Hepatocyte (in vitro differentiated cells): ENCODE measurements at regions not wholly inside any gene's neighbourhood (a gene's known extent, or its start where the extent isn't known, plus 50 kb on each side); places are given as distances from the start of the nearest gene placed in this dataset.
"Not testable (repeated sequence)": the region's sequence is repeated elsewhere in the genome, so short reads cannot be mapped to it uniquely, and the experiment has no call there.

Experiments
- DNase-seq: peaks from one replicate; pipeline ENCODE4 v3.0.0-alpha.2; 2016; ENCODE audit warnings: low spot score
- H2AFZ ChIP-seq: fragments of 200-600 bp; sonication (generic); 2 replicates; pipeline ENCODE4 v1.6.0; 2016; ENCODE audit warnings: antibody characterized with exemption, mild to moderate bottlenecking
- H3K27ac ChIP-seq: fragments of 200-600 bp; sonication (generic); 2 replicates; pipeline ENCODE4 v1.5.1; 2016; ENCODE audit warnings: mild to moderate bottlenecking
- H3K27me3 ChIP-seq: fragments of 200-600 bp; sonication (generic); 2 replicates; pipeline ENCODE4 v1.6.1; 2016
- H3K36me3 ChIP-seq: fragments of 200-600 bp; sonication (generic); replicated peaks from 2 replicates; pipeline ENCODE4 v1.5.1; 2016; ENCODE audit warnings: low read depth; ENCODE audit not compliant: insufficient read depth
- H3K4me1 ChIP-seq: fragments of 200-600 bp; sonication (generic); 2 replicates; pipeline ENCODE4 v1.5.1; 2016; ENCODE audit warnings: mild to moderate bottlenecking, moderate library complexity; ENCODE audit not compliant: insufficient read depth
- H3K4me2 ChIP-seq: fragments of 200-600 bp; sonication (generic); 2 replicates; pipeline ENCODE4 v1.6.0; 2016
- H3K4me3 ChIP-seq: fragments of 200-600 bp; sonication (generic); 2 replicates; pipeline ENCODE4 v1.5.1; 2016; ENCODE audit warnings: mild to moderate bottlenecking
- H3K79me2 ChIP-seq: fragments of 200-600 bp; sonication (generic); 2 replicates; pipeline ENCODE4 v1.6.0; 2017; ENCODE audit warnings: mild to moderate bottlenecking
- H3K9me2 ChIP-seq: fragments of 200-600 bp; sonication (generic); replicated peaks from 2 replicates; pipeline ENCODE4 v1.6.0; 2017; ENCODE audit warnings: mild to moderate bottlenecking; ENCODE audit not compliant: insufficient read depth
- H3K9me3 ChIP-seq: fragments of 200-600 bp; sonication (generic); 2 replicates; pipeline ENCODE4 v1.5.1; 2016; ENCODE audit warnings: low read depth, mild to moderate bottlenecking
- H4K20me1 ChIP-seq: fragments of 200-600 bp; sonication (generic); 2 replicates; pipeline ENCODE4 v1.6.0; 2016; ENCODE audit warnings: mild to moderate bottlenecking; ENCODE audit not compliant: insufficient read depth, poor library complexity, severe bottlenecking
- CTCF ChIP-seq: fragments of 200-600 bp; sonication (generic); IDR thresholded peaks from 2 replicates; pipeline ENCODE4 v1.5.1; 2016; ENCODE audit warnings: antibody characterized with exemption, mild to moderate bottlenecking; ENCODE audit not compliant: poor library complexity
- EZH2 ChIP-seq: fragments of 200-600 bp; sonication (generic); IDR thresholded peaks from 2 replicates; pipeline ENCODE4 v1.6.1; 2016; ENCODE audit warnings: antibody characterized with exemption, mild to moderate bottlenecking, borderline replicate concordance
- EZH2phosphoT487 ChIP-seq: fragments of 200-600 bp; sonication (generic); IDR thresholded peaks from one replicate; pipeline ENCODE4 v1.6.1; 2018; ENCODE audit warnings: antibody characterized with exemption, mild to moderate bottlenecking, low read depth, moderate library complexity; ENCODE audit not compliant: unreplicated experiment, severe bottlenecking
- WGBS: methylation state at CpG from one replicate; pipeline ENCODE4 v1.1.6; 2016; ENCODE audit warnings: low lambda C conversion rate; ENCODE audit errors: missing lambda C conversion rate; 5-methylcytosine and 5-hydroxymethylcytosine counted together

DNA sequence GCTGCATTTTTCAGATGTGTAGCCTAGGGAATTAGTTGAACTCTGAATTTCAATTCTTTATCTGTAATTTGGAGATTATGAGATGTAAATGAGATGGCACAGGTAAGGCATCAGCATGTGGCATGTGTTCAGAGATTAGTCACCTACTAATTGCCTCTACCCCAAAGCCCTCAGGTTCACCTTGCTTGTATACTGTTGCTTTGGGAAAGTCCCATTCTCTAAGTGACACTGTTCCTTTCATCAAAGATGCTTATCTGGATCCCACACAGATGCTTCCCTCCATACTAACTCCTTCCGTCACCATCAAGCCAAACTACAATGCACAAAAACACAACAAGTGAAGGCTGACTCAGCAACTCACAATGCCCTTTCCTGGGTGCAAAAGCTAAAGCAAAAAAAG lies 143.7 kb downstream of the LRATD1 start:
- Histone ChIP-seq H3K36me3 (no peaks in the 10 kb centered on the region), H3K9me3 (no peaks in the 10 kb centered on the region), H2AFZ (no peak overlapping the region), H3K4me3 (no peak overlapping the region), H3K9me2 (no peaks in the 10 kb centered on the region), H3K79me2 (no peaks in the 10 kb centered on the region), H3K27me3 (no peaks in the 10 kb centered on the region), H3K27ac (no peak overlapping the region), H3K4me2 (no peak overlapping the region), H3K4me1 (no peaks in the 10 kb centered on the region), H4K20me1 (no peaks in the 10 kb centered on the region)
- TF ChIP-seq EZH2 (no peak), CTCF (no peak), EZH2phosphoT487 (no peak)
- 62% methylated on average over 1 of the region's 1 CpG for WGBS
- DNase-seq: no peak

DNA sequence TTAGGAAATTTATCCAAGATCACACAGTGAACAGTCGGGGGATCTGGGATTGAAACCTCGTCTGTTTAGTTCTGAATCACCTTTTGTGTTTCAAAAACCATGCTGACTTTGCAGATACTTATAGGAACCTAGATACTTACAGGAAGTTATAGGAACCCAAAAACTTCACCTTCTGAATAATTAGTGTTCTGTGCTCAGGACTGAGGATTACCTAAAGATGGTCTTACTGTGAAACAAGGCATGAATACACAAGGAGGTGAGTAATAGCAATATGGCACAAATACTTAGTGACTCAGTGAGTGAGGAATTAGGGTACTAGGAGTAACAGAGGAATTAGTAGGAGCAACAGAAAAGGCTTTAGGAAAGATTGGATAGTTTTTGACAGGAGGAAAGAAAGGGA lies 145.5 kb downstream of the LRATD1 start:
- no peaks in the 10 kb centered on the region for H3K36me3 ChIP-seq
- H3K4me3 ChIP-seq: no peak overlapping the region
- no peak overlapping the region for H3K4me2 ChIP-seq
- TF ChIP-seq EZH2 (no peak), CTCF (no peak), EZH2phosphoT487 (no peak)
- H3K9me2 ChIP-seq: no peaks in the 10 kb centered on the region
- H3K27ac ChIP-seq: no peak overlapping the region
- no peaks in the 10 kb centered on the region for H3K9me3 ChIP-seq
- no peaks in the 10 kb centered on the region for H3K79me2 ChIP-seq
- no peak for DNase-seq
- 75% methylated on average over 2 of the region's 2 CpGs for WGBS
- H4K20me1 ChIP-seq: no peaks in the 10 kb centered on the region
- H3K4me1 ChIP-seq: no peaks in the 10 kb centered on the region
- no peak overlapping the region for H2AFZ ChIP-seq
- H3K27me3 ChIP-seq: no peaks in the 10 kb centered on the region

GRCh38 chr2:14779252-14779651 lies 146.7 kb downstream of the LRATD1 start:
- Histone ChIP-seq H3K9me3 (no peaks in the 10 kb centered on the region), H2AFZ (no peak overlapping the region), H3K27ac (no peak overlapping the region), H4K20me1 (no peaks in the 10 kb centered on the region), H3K4me3 (no peak overlapping the region), H3K4me1 (no peaks in the 10 kb centered on the region), H3K9me2 (no peaks in the 10 kb centered on the region), H3K27me3 (no peaks in the 10 kb centered on the region), H3K79me2 (no peaks in the 10 kb centered on the region), H3K36me3 (no peaks in the 10 kb centered on the region), H3K4me2 (no peak overlapping the region)
- no peak for TF ChIP-seq EZH2phosphoT487
- no peak for TF ChIP-seq CTCF
- TF ChIP-seq EZH2: no peak
- no peak for DNase-seq
- WGBS: 85% methylated on average over 4 of the region's 4 CpGs

- H3K36me3 ChIP-seq: no peaks in the 10 kb centered on the region
- no peak overlapping the region for H2AFZ ChIP-seq
- DNase-seq: peak; percentile 9
- no peaks in the 10 kb centered on the region for H3K27me3 ChIP-seq
- H3K9me3 ChIP-seq: no peaks in the 10 kb centered on the region
- H3K27ac ChIP-seq: no peak overlapping the region
- 44% methylated on average over 4 of the region's 4 CpGs for WGBS
- H4K20me1 ChIP-seq: no peaks in the 10 kb centered on the region
- no peak overlapping the region for H3K4me2 ChIP-seq
- H3K4me1 ChIP-seq: no peaks in the 10 kb centered on the region
- TF ChIP-seq EZH2 (no peak), EZH2phosphoT487 (no peak)
- H3K79me2 ChIP-seq: no peaks in the 10 kb centered on the region
- no peak overlapping the region for H3K4me3 ChIP-seq
- no peaks in the 10 kb centered on the region for H3K9me2 ChIP-seq
These were observed 148.6 kb downstream of the LRATD1 start for GRCh38 chr2:14781142-14781541.

- not testable (repeated sequence) for H3K4me1 ChIP-seq, H2AFZ ChIP-seq
These were observed 156.3 kb downstream of the LRATD1 start for GRCh38 chr2:14788814-14789213.

More at GRCh38 chr2:14788814-14789213, 156.3 kb downstream of the LRATD1 start:
- H3K9me3 ChIP-seq, H3K4me3 ChIP-seq, H3K27me3 ChIP-seq, H3K36me3 ChIP-seq, H3K27ac ChIP-seq, H4K20me1 ChIP-seq, H3K4me2 ChIP-seq, DNase-seq, H3K79me2 ChIP-seq, H3K9me2 ChIP-seq: not testable (repeated sequence)
- WGBS: 86% methylated on average over 9 of the region's 9 CpGs
